Body of pancreas (tissue), 4 donors: ENCODE measurements at regions not wholly inside any gene's neighbourhood (a gene's known extent, or its start where the extent isn't known, plus 50 kb on each side); places are given as distances from the start of the nearest gene placed in this dataset.
A peak's percentile ranks its signal among the peaks of the same experiment; 100 is the strongest.

Experiments used
- ATAC-seq: fragments of 150-250 bp; one replicate; pipeline ENCODE4 v1.9.1; 2016
- DNase-seq, 4 donors: peaks; one replicate each; pipeline ENCODE4 v3.0.0-alpha.2; 2019
- H3K27ac ChIP-seq, 4 donors: fragments of 200-600 bp; sonication (generic); 1 replicate in 3 of 4; 2 replicates in 1 of 4; pipeline versions ENCODE4 v1.5.1 to v1.6.1; 2016 to 2019; ENCODE audit warnings: mild to moderate bottlenecking in 1 of 4, mixed read lengths in 1 of 4, moderate library complexity in 1 of 4
- H3K27me3 ChIP-seq, 2 donors: fragments of 200-600 bp; sonication (generic); one replicate each; pipeline ENCODE4 v1.6.0; 2016; ENCODE audit warnings: mild to moderate bottlenecking in 1 of 2
- H3K36me3 ChIP-seq, 2 donors: fragments of 200-600 bp; sonication (generic); replicated peaks in 1 of 2; 2 replicates each; pipeline ENCODE4 v1.5.1; 2016; ENCODE audit warnings: low read depth in 2 of 2; ENCODE audit not compliant: insufficient read depth in 1 of 2
- H3K4me1 ChIP-seq: fragments of 200-600 bp; sonication (generic); one replicate; pipeline ENCODE4 v1.6.0; 2016
- H3K4me3 ChIP-seq, 2 donors: fragments of 200-600 bp; sonication (generic); 1 replicate in 1 of 2; 2 replicates in 1 of 2; pipeline ENCODE4 v1.5.1; 2016 to 2019
- H3K9me3 ChIP-seq, 3 donors: fragments of 200-600 bp; sonication (generic); 1 replicate in 2 of 3; 2 replicates in 1 of 3; pipeline ENCODE4 v1.5.1; 2016
- CTCF ChIP-seq, 7 experiments: fragments of 450-650 bp in 4 of 7; fragments of 200-600 bp in 3 of 7; sonication (generic) in 3 of 7; IDR thresholded peaks; one replicate each; pipeline ENCODE4 v1.5.1; 2016 to 2019; ENCODE audit warnings: antibody characterized with exemption in 7 of 7
- POLR2A ChIP-seq, 3 donors: fragments of 450-650 bp; IDR thresholded peaks; one replicate each; pipeline ENCODE4 v1.6.1; 2016; ENCODE audit warnings: antibody characterized with exemption in 3 of 3, mild to moderate bottlenecking in 2 of 3
- WGBS, 2 donors: methylation state at CpG; one replicate each; pipeline ENCODE4 v1.1.5; 2017; 5-methylcytosine and 5-hydroxymethylcytosine counted together
- intact Hi-C: fragments of 100-400 bp; cut with DNase I; formaldehyde crosslinking; loops from one replicate; pipeline ENCODE4 v1.15.1; 2023

DNA sequence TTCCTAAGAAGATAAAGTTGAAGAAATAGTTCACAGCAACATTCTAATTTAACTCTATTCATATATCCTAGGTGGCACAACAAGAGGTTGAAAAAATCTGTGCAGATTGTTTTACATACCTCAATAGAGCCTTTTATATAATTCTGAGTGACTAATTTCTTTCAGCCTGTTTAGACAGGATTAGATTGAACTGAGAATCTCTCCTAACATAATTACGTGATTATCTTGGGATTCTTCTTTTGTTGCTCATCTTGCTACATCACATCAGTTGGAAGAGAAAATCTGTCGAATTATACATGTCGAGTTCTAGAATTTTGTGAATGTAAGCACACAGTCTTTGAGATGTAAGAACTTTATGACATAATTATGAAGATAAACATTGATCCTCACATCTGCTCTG, 1873.7 kb upstream of the IGFBP7 start:
- ATAC-seq = no peak
- intact Hi-C loops = no loop called here
- no peaks in the 10 kb centered on the region for H3K27me3 ChIP-seq
- no peak overlapping the region for H3K4me3 ChIP-seq
- H3K27ac ChIP-seq = no peak overlapping the region
- no peaks in the 10 kb centered on the region for H3K9me3 ChIP-seq
- H3K4me1 ChIP-seq = no peaks in the 10 kb centered on the region
- 71 to 82% methylated on average over 3 of the region's 3 CpGs for WGBS, 2 donors
- TF ChIP-seq CTCF (IDR thresholded peaks at IDR 0.05) (no peak), POLR2A (IDR thresholded peaks at IDR 0.05) (no peak)
- no peak for DNase-seq
- no peaks in the 10 kb centered on the region for H3K36me3 ChIP-seq

- peak; percentile 33 for ATAC-seq
- no peaks in the 10 kb centered on the region for H3K27me3 ChIP-seq
- H3K4me1 ChIP-seq = peaks cover 7% of the 10 kb centered on the region
- peak in 1 of 4 donors; percentile 8 for DNase-seq
- H3K27ac ChIP-seq = no peak overlapping the region
- no peaks in the 10 kb centered on the region for H3K36me3 ChIP-seq
- TF ChIP-seq CTCF (IDR thresholded peaks at IDR 0.05) = no peak
- TF ChIP-seq POLR2A (IDR thresholded peaks at IDR 0.05) = no peak
- WGBS, 2 donors = 22 to 35% methylated on average over 1 of the region's 1 CpG
- H3K4me3 ChIP-seq = no peak overlapping the region
- H3K9me3 ChIP-seq = no peaks in the 10 kb centered on the region
- intact Hi-C loops = no loop called here
Observed at GRCh38 chr4:59002148-59002547, 1892.0 kb upstream of the IGFBP7 start.

DNA sequence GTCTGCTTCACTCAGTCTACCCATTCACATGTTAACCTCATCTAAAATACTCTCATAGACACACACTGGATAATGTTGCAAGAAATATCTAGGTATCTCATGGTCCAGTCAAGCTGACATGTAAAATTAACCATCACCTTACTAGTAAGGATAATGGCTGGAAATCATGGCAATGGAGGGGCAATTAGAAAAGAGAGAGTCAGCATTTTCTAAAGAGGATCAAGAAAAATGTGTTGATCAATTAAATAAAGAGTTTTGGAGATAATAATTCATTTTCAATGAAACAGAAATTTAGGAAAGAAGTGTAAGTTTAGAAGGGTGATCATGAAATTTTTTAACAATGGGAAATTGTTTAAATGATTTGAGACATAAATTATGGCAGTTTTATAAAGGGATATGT, 1914.1 kb upstream of the IGFBP7 start:
- H3K9me3 ChIP-seq = no peaks in the 10 kb centered on the region
- no peak for DNase-seq
- no peaks in the 10 kb centered on the region for H3K4me1 ChIP-seq
- intact Hi-C loops = no loop called here
- no peak overlapping the region for H3K27ac ChIP-seq
- no peaks in the 10 kb centered on the region for H3K27me3 ChIP-seq
- H3K36me3 ChIP-seq = no peaks in the 10 kb centered on the region
- no peak for ATAC-seq
- TF ChIP-seq POLR2A (IDR thresholded peaks at IDR 0.05) (no peak), CTCF (IDR thresholded peaks at IDR 0.05) (no peak)
- H3K4me3 ChIP-seq = no peak overlapping the region

GRCh38 chr4:59037812-59038211, 1927.6 kb upstream of the IGFBP7 start:
- Histone ChIP-seq H3K36me3 (no peaks in the 10 kb centered on the region), H3K4me1 (no peaks in the 10 kb centered on the region), H3K27me3 (no peaks in the 10 kb centered on the region), H3K4me3 (no peak overlapping the region), H3K9me3 (no peaks in the 10 kb centered on the region), H3K27ac (no peak overlapping the region)
- no peak for TF ChIP-seq POLR2A (IDR thresholded peaks at IDR 0.05)
- TF ChIP-seq CTCF (IDR thresholded peaks at IDR 0.05) = no peak
- intact Hi-C loops = no loop called here
- ATAC-seq (no peak), DNase-seq (no peak)
- 68 to 75% methylated on average over 1 of the region's 1 CpG for WGBS, 2 donors

GRCh38 chr4:59039046-59039445, 1928.9 kb upstream of the IGFBP7 start:
- intact Hi-C loops = no loop called here
- DNase-seq = no peak
- no peak for TF ChIP-seq CTCF (IDR thresholded peaks at IDR 0.05)
- TF ChIP-seq POLR2A (IDR thresholded peaks at IDR 0.05) = no peak
- Histone ChIP-seq H3K27me3 (no peaks in the 10 kb centered on the region), H3K4me3 (no peak overlapping the region), H3K9me3 (no peaks in the 10 kb centered on the region), H3K4me1 (no peaks in the 10 kb centered on the region), H3K27ac (no peak overlapping the region), H3K36me3 (no peaks in the 10 kb centered on the region)
- no peak for ATAC-seq
- 93 to 95% methylated on average over 6 of the region's 6 CpGs for WGBS, 2 donors
